Upper lobe of right lung (tissue), 1 donor: ENCODE measurements at regions not wholly inside any gene's neighbourhood (a gene's known extent, or its start where the extent isn't known, plus 50 kb on each side); places are given as distances from the start of the nearest gene placed in this dataset.

Experiments used
- ATAC-seq: fragments of 200-7000 bp; cut with Tn5 transposase; one replicate; pipeline ENCODE4 v1.9.1; 2020; ENCODE audit warnings: mild to moderate bottlenecking, moderate library complexity
- DNase-seq: peaks from one replicate; pipeline ENCODE4 v3.0.0-alpha.2; 2020
- H3K27ac ChIP-seq: fragments of 200-600 bp; one replicate; pipeline ENCODE4 v1.8.0; 2022
- H3K27me3 ChIP-seq: fragments of 200-600 bp; one replicate; pipeline ENCODE4 v1.8.0; 2022; ENCODE audit warnings: mild to moderate bottlenecking
- H3K36me3 ChIP-seq: fragments of 200-600 bp; one replicate; pipeline ENCODE4 v1.8.0; 2022
- H3K4me1 ChIP-seq: fragments of 200-600 bp; one replicate; pipeline ENCODE4 v1.8.0; 2022
- H3K4me3 ChIP-seq: fragments of 200-600 bp; one replicate; pipeline ENCODE4 v1.8.0; 2022; ENCODE audit warnings: mild to moderate bottlenecking
- H3K9me3 ChIP-seq: fragments of 200-600 bp; one replicate; pipeline ENCODE4 v1.8.0; 2022
- intact Hi-C: fragments of 100-400 bp; cut with DNase I; formaldehyde crosslinking; loops from one replicate; pipeline ENCODE4 v1.11.0; 2022
- TF ChIP-seq, protein P1 (sequence below): fragments of 200-600 bp; IDR thresholded peaks from one replicate; pipeline ENCODE4 v1.8.0; 2022; ENCODE audit warnings: antibody characterized with exemption
- donor health status: DM: no; HTN: yes; CAD: no; lungs with severe emphysema.

DNA sequence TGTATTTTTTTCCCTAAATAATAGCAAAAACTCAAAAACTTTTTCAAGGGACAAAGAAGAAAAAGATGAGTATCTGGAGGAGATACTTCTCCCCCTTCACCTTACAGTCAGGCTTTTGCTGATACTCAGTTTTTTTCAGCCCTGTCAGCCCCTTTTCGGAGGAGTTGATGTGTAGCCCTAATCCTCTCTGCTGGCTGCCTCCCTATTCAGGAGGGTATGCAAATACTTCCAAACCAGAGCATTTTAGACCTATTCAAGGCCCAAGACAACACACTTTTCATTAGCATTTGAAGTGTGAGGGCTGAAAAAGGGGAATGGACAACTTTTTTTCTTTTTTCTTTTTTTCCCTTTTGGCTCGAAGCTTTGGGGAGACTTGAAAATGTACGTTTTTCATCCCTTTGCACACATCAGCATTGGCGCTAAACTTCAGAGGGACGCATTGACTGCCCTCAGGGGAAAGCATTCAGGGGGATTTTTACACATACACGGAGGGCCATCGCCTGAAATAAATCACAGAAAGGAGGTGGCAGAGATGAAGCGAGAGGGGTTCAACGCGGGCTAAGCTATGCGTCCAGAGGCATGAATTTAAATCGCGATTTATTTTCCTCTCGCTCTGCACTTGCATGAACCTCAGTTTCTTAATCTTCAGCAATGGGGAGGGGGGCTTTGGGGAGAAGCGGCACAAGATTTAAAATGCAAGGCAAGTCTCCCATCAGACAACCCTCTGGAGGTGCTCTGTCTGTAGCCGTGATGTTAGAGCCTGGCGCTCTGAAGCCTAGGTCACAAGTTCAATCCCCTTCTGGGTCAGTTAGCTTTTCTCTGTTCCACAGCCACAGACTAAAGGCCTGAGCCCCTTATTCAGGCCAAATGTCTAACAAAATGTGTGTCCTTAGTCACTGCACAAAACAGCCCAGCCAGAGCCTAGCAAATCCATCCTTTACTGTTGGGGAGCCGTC is 86.3 kb downstream of the ASCL1 start:
- Histone ChIP-seq H3K27me3 (no peaks in the 10 kb centered on the region), H3K9me3 (no peaks in the 10 kb centered on the region), H3K4me1 (no peaks in the 10 kb centered on the region), H3K27ac (no peak overlapping the region), H3K4me3 (no peak overlapping the region), H3K36me3 (no peaks in the 10 kb centered on the region)
- intact Hi-C loops, result no loop called here
- TF ChIP-seq, protein P1, sequence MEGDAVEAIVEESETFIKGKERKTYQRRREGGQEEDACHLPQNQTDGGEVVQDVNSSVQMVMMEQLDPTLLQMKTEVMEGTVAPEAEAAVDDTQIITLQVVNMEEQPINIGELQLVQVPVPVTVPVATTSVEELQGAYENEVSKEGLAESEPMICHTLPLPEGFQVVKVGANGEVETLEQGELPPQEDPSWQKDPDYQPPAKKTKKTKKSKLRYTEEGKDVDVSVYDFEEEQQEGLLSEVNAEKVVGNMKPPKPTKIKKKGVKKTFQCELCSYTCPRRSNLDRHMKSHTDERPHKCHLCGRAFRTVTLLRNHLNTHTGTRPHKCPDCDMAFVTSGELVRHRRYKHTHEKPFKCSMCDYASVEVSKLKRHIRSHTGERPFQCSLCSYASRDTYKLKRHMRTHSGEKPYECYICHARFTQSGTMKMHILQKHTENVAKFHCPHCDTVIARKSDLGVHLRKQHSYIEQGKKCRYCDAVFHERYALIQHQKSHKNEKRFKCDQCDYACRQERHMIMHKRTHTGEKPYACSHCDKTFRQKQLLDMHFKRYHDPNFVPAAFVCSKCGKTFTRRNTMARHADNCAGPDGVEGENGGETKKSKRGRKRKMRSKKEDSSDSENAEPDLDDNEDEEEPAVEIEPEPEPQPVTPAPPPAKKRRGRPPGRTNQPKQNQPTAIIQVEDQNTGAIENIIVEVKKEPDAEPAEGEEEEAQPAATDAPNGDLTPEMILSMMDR, result no peak
- ATAC-seq (no peak), DNase-seq (no peak)

DNA sequence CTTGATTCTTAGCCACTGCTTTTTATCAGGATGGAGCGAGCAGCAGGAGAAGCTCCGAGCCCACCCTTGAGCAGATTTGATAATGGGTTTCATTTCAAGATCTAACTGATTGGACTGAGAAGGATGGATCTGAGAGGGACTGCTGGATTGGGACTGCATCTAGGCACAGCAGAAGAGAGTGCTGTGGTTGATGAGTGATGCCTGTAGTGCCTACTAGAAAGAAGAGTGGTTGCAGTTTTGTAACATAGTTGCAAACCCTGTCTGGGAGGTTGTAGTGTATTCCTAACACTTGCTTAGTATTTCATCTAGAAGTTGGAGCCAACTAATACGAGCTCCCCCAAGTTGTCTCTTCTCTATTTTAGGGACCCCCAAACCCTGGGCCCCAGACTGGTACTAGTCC is 88.7 kb downstream of the ASCL1 start:
- H3K27ac ChIP-seq, result no peak overlapping the region
- H3K36me3 ChIP-seq, result no peaks in the 10 kb centered on the region
- DNase-seq (no peak), ATAC-seq (no peak)
- TF ChIP-seq, protein P1, result no peak
- H3K4me3 ChIP-seq, result no peak overlapping the region
- H3K9me3 ChIP-seq, result no peaks in the 10 kb centered on the region
- intact Hi-C loops, result no loop called here
- no peaks in the 10 kb centered on the region for H3K4me1 ChIP-seq
- no peaks in the 10 kb centered on the region for H3K27me3 ChIP-seq

DNA sequence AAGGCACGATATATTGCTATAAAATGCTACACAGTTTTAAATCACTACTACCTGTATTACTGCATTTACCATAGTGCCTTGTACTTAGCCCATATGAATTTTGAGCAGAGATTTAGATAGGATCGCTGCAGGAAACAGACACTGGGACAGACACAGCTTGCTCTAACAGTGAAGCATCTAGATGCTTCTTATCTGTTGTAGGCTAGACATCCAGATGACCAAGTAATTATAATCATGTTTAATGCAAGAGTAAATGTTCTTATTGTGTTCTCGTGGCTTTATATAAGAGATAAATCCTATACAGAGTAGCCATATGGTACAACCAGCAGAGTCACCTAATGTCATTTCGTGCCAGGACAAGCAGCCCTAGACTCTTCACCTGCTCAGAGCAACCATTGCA is 92.8 kb downstream of the ASCL1 start:
- Histone ChIP-seq H3K27me3 (no peaks in the 10 kb centered on the region), H3K4me1 (no peaks in the 10 kb centered on the region), H3K36me3 (no peaks in the 10 kb centered on the region), H3K27ac (no peak overlapping the region), H3K4me3 (no peak overlapping the region), H3K9me3 (no peaks in the 10 kb centered on the region)
- no peak for DNase-seq
- intact Hi-C loops, result no loop called here
- no peak for ATAC-seq
- TF ChIP-seq, protein P1, result no peak

DNA sequence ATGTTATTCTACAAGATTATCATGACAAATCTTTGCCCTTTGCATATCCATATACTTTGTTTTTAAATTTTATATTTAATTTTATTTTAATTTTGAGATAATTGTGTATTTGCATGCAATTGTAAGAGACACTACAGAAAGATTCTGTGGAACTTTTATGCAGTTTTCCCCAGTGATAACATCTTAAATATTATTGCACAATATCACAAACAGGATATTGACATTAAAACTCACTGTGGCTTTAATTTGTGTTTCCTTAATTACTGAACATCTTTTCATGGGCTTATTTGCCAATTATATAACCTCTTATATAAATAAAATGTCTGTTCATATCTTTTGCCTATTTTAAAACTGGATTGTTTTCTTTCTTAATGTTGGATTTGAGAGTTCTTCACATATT is 95.6 kb downstream of the ASCL1 start:
- no peaks in the 10 kb centered on the region for H3K27me3 ChIP-seq
- H3K4me1 ChIP-seq, result no peaks in the 10 kb centered on the region
- intact Hi-C loops, result no loop called here
- H3K4me3 ChIP-seq, result no peak overlapping the region
- H3K27ac ChIP-seq, result no peak overlapping the region
- DNase-seq, result no peak
- TF ChIP-seq, protein P1, result no peak
- H3K9me3 ChIP-seq, result no peaks in the 10 kb centered on the region
- no peak for ATAC-seq
- H3K36me3 ChIP-seq, result no peaks in the 10 kb centered on the region

DNA sequence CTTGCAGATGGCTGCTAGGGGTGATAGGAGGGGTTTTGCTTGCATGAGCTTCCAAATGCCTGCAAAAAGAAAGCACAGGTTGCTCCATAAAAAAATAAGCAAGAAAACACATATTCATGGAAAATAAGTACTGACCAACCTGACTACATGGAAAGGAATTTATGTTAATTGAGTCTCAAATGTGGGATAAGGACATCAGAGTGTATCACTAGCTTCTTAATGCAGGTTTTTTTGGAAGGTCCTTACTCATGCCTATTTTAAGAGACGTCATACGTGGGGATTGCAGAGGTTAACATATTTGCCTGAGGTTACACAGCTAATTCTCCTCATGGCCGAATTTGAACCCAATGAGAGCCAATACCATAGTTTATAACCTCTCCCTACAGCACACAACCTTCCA is 116.2 kb downstream of the ASCL1 start:
- no peak overlapping the region for H3K27ac ChIP-seq
- DNase-seq, result no peak
- no peaks in the 10 kb centered on the region for H3K4me1 ChIP-seq
- no peaks in the 10 kb centered on the region for H3K9me3 ChIP-seq
- no peak for ATAC-seq
- H3K27me3 ChIP-seq, result no peaks in the 10 kb centered on the region
- intact Hi-C loops, result no loop called here
- H3K36me3 ChIP-seq, result no peaks in the 10 kb centered on the region
- TF ChIP-seq, protein P1, result no peak
- H3K4me3 ChIP-seq, result no peak overlapping the region
